Forelimb muscle (tissue), 1 donor: ENCODE measurements at regions not wholly inside any gene's neighbourhood (a gene's known extent, or its start where the extent isn't known, plus 50 kb on each side); places are given as distances from the start of the nearest gene placed in this dataset.
"Not testable (repeated sequence)": the region's sequence is repeated elsewhere in the genome, so short reads cannot be mapped to it uniquely, and the experiment has no call there.

ENCODE experiments used
- DNase-seq: peaks from one replicate; pipeline ENCODE4 v3.0.0-alpha.2; 2013; ENCODE audit warnings: low read depth

GRCh38 chr12:131571827-131572226 lies 139.1 kb upstream of the SFSWAP start:
- DNase-seq: no peak

GRCh38 chr12:131572626-131573025 lies 138.3 kb upstream of the SFSWAP start:
- no peak for DNase-seq

GRCh38 chr12:131573631-131574394 lies 137.1 kb upstream of the SFSWAP start:
- no peak for DNase-seq

- DNase-seq: no peak
These were observed 136.5 kb upstream of the SFSWAP start for GRCh38 chr12:131574395-131574771.

- DNase-seq: no peak
These were observed 135.5 kb upstream of the SFSWAP start for GRCh38 chr12:131575371-131575770.

GRCh38 chr12:131576734-131577133 lies 134.2 kb upstream of the SFSWAP start:
- not testable (repeated sequence) for DNase-seq

- no peak for DNase-seq
These were observed 133.1 kb upstream of the SFSWAP start for GRCh38 chr12:131577766-131578165.

DNA sequence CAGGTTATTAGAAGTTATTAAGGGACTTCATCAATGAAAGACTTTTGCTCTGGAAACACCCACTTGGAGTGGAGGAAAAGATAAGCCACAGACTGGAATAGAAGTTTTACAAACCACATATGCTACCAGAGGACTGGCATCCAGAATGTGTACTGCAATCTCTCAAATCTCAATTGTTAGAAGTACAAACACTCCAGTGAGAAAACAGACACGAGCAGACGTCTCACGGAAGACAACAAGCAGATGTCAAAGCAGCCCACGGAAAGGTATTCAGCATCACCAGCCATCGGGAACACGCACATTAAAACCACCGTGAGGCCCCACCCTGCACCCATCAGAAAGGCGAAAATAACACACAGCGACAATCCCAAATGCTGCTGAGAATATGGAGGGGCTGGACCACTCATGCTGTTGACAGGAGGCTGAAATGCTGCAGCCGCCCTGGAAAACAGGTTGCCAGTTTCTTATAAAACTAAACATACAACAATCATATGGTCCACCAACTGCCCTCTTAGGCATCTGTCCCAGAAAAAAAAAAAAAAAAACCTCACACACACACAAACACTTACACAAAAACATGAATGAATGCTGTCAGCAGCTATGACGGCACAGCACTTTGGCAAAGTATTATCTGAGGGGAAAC lies 131.9 kb upstream of the SFSWAP start:
- DNase-seq: no peak

DNA sequence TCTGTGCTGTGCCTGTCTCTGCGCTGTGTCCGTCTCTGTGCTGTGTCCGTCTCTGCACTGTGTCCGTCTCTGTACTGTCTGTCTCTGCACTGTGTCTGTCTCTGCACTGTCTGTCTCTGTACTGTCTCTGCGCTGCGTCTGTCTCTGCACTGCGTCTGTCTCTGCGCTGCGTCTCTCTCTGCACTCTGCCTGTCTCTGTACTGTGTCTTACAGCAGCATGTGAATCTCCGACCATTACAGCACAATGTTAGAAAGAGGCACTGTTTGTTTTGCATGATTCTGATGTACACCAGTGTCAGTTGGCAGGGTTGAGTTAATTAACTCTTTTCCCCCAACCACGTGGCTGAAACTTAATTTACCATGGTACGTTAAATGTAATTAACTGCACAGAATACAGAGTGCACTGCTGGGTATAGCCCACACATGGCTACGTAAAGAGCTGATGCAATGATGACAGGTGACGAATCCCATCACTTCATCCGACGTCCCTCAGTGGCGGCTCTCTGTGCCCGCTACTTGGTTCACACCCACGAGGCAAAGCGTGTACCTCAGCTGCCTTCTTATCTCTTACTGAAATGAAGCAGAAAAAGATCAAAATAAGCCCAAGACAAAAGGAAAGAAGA lies 127.7 kb upstream of the SFSWAP start:
- DNase-seq: no peak

GRCh38 chr12:131586269-131586668 lies 124.6 kb upstream of the SFSWAP start:
- no peak for DNase-seq

GRCh38 chr12:131586761-131587160 lies 124.1 kb upstream of the SFSWAP start:
- DNase-seq: no peak

GRCh38 chr12:131587565-131587964 lies 123.3 kb upstream of the SFSWAP start:
- no peak for DNase-seq

GRCh38 chr12:131589221-131589897 lies 121.5 kb upstream of the SFSWAP start:
- no peak for DNase-seq

GRCh38 chr12:131589966-131590365 lies 120.9 kb upstream of the SFSWAP start:
- no peak for DNase-seq

DNA sequence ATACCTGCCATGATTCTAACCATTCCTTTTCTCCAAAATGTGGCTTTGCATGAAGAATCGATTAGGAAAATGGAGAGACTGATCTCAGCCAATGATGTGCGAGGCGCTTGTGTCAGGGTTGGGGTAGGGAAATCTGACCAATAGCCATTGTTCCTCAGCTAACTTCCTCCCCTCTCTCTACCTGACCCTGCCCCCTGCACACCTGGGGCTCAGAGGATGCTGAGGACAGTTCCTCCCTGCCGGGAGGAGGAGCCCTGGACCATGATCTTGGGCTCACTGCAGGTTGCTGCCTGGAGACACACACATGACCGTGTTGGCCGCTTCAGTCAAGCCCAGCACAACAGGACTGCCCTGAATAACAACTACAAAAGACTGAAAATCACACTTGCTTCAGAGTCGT lies 119.8 kb upstream of the SFSWAP start:
- no peak for DNase-seq

DNA sequence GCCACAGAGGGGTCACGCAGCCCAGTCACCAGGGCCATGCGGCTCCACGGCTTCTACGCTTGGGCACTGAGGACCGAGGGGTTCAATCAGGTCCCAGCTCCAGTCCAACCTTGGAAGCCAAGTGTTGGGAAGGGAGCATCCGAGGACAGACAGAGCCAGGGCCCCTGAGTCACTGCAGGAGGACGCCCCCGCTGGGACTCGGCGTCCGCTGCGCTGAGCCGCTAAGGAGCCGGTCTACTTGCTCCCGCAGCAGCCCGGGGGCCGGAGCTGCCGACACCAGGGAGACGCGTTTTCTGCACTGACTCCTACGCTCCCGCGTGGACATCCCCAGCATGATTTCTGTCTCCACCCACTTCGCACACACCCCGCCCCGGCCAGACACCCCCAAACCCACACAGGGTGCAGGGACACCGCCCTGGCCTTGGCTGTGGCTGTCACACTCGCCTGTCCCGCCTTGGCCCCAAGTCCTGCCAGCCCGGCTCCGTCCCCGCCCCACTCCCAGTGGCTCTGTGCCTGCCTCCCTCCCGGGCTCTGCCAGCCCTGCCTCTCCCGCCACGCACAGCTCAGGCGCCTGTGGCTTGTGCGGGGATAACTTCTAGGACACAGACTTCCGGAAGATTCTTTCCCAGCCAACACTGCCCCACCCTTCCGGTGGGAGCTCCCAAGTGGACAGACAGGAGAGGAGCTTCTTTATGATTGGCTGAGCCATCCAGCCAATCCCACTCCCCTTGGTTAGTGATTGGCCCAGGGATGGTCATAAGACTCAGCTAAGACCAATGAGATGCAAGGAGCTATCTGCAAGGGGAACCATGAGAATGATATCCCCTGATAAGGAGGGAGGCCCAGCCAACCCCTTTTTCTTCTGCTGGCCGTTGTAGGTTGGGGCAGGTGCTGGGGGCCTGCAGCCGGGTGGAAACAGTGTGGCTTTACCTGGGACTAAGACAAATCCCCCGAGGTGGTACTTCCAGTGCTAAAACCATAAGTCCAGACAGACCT lies 118.9 kb upstream of the SFSWAP start:
- no peak for DNase-seq

DNA sequence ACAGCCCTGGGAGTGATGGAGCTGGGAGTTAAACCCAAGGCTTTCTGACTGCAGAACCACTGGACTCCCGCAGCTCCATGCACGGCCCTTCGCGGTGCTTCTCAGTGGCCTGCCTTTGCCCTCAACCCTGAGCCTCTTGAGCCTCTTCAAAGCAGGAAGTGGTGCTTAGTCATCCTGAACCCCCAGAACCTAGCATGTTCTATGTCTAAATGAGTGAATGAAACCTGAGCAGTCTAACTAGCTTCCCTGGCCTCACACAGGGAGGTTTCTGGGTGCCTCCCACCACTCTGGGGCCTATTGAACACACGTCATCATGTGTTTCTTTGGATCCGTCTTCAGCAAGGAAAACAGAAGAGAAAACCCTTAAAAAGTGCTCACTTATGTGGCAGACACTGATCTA lies 117.9 kb upstream of the SFSWAP start:
- no peak for DNase-seq

DNA sequence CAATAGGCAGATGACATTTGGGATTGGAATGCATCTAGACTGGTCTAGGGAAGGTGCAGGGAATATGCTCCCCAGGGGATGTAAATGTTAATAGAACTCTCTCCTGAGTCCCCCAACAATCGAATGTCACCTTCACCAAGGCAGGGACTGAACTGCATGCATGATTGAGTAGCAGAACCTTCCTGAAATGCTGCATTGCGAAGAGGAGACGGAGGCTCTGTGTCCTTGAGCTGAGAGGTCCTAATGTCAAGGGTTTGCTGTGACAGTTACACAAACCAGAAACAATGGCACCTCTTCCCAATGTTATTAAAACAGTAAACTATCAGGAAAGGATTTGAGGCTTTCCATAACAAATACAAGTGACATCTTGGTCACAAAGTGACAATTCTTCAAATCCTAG lies 117.5 kb upstream of the SFSWAP start:
- DNase-seq: no peak

DNA sequence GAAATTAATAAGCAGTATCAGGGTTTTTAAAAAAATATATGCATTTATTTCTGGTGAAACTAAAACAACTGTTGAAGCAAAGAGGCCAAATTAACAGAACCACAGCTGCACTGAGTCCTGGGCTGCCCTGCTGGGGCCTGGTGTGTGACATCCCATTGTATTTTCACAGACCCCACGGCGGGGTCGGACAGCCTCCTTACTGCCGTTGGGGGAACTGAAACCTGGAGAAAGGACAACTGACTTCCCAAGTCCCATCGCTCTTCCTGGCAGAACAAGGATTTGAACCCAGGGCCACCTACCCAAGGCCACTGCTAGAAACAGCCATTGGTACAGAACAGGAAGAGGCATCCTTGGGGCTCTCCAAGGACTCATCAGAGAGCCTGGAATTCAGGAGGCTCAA lies 114.8 kb upstream of the SFSWAP start:
- no peak for DNase-seq

GRCh38 chr12:131597333-131597732 lies 113.6 kb upstream of the SFSWAP start:
- no peak for DNase-seq

DNA sequence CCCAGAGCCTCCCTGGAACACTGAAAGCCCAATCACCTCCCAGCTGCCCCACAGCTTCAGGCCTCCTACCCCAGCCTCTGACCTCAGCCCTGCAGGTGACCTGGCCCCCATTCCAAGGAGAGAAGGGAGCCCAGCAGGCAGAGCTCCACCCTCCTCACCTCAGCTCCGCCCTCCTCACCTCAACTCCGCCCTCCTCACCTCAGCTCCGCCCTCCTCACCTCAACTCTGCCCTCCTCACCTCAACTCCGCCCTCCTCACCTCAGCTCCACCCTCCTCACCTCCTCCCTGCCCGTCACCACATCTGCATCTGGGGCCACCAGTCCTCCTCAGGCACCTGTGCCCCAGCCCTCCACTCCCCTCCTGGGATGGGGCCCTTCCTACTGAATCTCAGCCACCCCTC lies 112.2 kb upstream of the SFSWAP start:
- DNase-seq: no peak
